Heart left ventricle (tissue), 13 donors: ENCODE measurements at regions not wholly inside any gene's neighbourhood (a gene's known extent, or its start where the extent isn't known, plus 50 kb on each side); places are given as distances from the start of the nearest gene placed in this dataset.

ENCODE experiments used
- CTCF ChIP-seq, 12 donors: fragments of 200-600 bp; sonication (generic) in 4 of 12; IDR thresholded peaks; one replicate each; pipeline versions ENCODE4 v1.5.0 to v1.8.0; 2018 to 2022; ENCODE audit warnings: antibody characterized with exemption in 12 of 12, mild to moderate bottlenecking in 5 of 12
- POLR2A ChIP-seq, 2 donors: fragments of 450-650 bp; IDR thresholded peaks; one replicate each; pipeline ENCODE4 v1.6.1; 2017; ENCODE audit warnings: antibody characterized with exemption in 2 of 2, mild to moderate bottlenecking in 2 of 2, moderate library complexity in 2 of 2
- donor health status: ischemic (EF 13 %, LVEDD 7.1; RV severe dilation, severe dysfunction).
- donor health status: DM: no; HTN: yes; CAD: no.
- donor health status: DM: no; HTN: no; CAD: no.
- donor health status: ischemic (EF 25% LVEDD 6.9; RV normal size, moderate dysfunction).
- donor health status: ischemic (EF 25% LVEDD 5.7; RV mildly dilated, moderate dysfunction).
- donor health status: ischemic (EF 35%, LVEDD 5.7; RV mildly dilated, moderate dysfunction).
- donor health status: nonischemic (EF 11% LVEDD 7.7; RV severe dilation, severe dysfunction).
- donor health status: DM: yes; HTN: yes; CAD: no.
- donor health status: PGD.
- donor health status: ischemic (EF 29% LVEDD 5.4; RV normal size, mild dysfunction).
- donor health status: nonischemic (EF 23%, LVEDD 6.1; RV moderate dilation, normal function).

- TF ChIP-seq CTCF (IDR thresholded peaks at IDR 0.05) (no peak), POLR2A (IDR thresholded peaks at IDR 0.05) (no peak)
Observed at GRCh38 chr1:105362438-105362837, 1612.7 kb downstream of the AMY1C start.
